Suppressor macrophage (primary cell): ENCODE measurements at regions not wholly inside any gene's neighbourhood (a gene's known extent, or its start where the extent isn't known, plus 50 kb on each side); places are given as distances from the start of the nearest gene placed in this dataset.
"Not testable (repeated sequence)": the region's sequence is repeated elsewhere in the genome, so short reads cannot be mapped to it uniquely, and the experiment has no call there.

Experiments
- DNase-seq, 4 experiments: peaks; one replicate each; pipeline ENCODE4 v3.0.0-alpha.2; 2020 to 2022

GRCh38 chr7:22066522-22066921 lies 120.8 kb upstream of the CDCA7L start:
- DNase-seq: no peak

GRCh38 chr7:22064816-22065215 lies 119.1 kb upstream of the CDCA7L start:
- no peak for DNase-seq

GRCh38 chr7:22061775-22062174 lies 116.1 kb upstream of the CDCA7L start:
- DNase-seq: no peak

- DNase-seq: no peak
Observed at GRCh38 chr7:22060863-22061262, 115.2 kb upstream of the CDCA7L start.

GRCh38 chr7:22060197-22060596 lies 114.5 kb upstream of the CDCA7L start:
- DNase-seq: no peak

GRCh38 chr7:22055226-22055625 lies 109.5 kb upstream of the CDCA7L start:
- DNase-seq: no peak

GRCh38 chr7:22052674-22053365 lies 107.1 kb upstream of the CDCA7L start:
- DNase-seq: no peak

- no peak for DNase-seq
Observed at GRCh38 chr7:22051886-22052673, 106.4 kb upstream of the CDCA7L start.

GRCh38 chr7:22049766-22050500 lies 104.2 kb upstream of the CDCA7L start:
- no peak for DNase-seq

GRCh38 chr7:22043367-22043766 lies 97.7 kb upstream of the CDCA7L start:
- no peak for DNase-seq

- DNase-seq: no peak
Observed at GRCh38 chr7:22040923-22041595, 95.4 kb upstream of the CDCA7L start.

GRCh38 chr7:22039670-22040069 lies 94.0 kb upstream of the CDCA7L start:
- DNase-seq: no peak

GRCh38 chr7:22032356-22032755 lies 86.7 kb upstream of the CDCA7L start:
- DNase-seq: not testable (repeated sequence)

GRCh38 chr7:22028656-22029055 lies 83.0 kb upstream of the CDCA7L start:
- DNase-seq: not testable (repeated sequence)

GRCh38 chr7:22027475-22027874 lies 81.8 kb upstream of the CDCA7L start:
- no peak for DNase-seq

- no peak for DNase-seq
Observed at GRCh38 chr7:22025983-22026382, 80.3 kb upstream of the CDCA7L start.

- DNase-seq: no peak
Observed at GRCh38 chr7:22025075-22025474, 79.4 kb upstream of the CDCA7L start.

GRCh38 chr7:22019931-22020330 lies 74.2 kb upstream of the CDCA7L start:
- DNase-seq: no peak

- no peak for DNase-seq
Observed at GRCh38 chr7:22016507-22016906, 70.8 kb upstream of the CDCA7L start.

GRCh38 chr7:22013711-22014110 lies 68.0 kb upstream of the CDCA7L start:
- DNase-seq: no peak

- no peak for DNase-seq
Observed at GRCh38 chr7:22008683-22009082, 63.0 kb upstream of the CDCA7L start.

- DNase-seq: no peak
Observed at GRCh38 chr7:22008087-22008486, 62.4 kb upstream of the CDCA7L start.

- no peak for DNase-seq
Observed at GRCh38 chr7:22005151-22005550, 59.5 kb upstream of the CDCA7L start.
